GM19324 (cell line): ENCODE measurements at regions not wholly inside any gene's neighbourhood (a gene's known extent, or its start where the extent isn't known, plus 50 kb on each side); places are given as distances from the start of the nearest gene placed in this dataset.
"Not testable (repeated sequence)": the region's sequence is repeated elsewhere in the genome, so short reads cannot be mapped to it uniquely, and the experiment has no call there.

Experiments
- ATAC-seq: cut with Tn5 transposase; IDR thresholded peaks from one replicate; pipeline ENCODE4 v1.9.1; 2021; ENCODE audit warnings: mild to moderate bottlenecking, moderate library complexity; ENCODE audit not compliant: unreplicated experiment, low FRiP score

DNA sequence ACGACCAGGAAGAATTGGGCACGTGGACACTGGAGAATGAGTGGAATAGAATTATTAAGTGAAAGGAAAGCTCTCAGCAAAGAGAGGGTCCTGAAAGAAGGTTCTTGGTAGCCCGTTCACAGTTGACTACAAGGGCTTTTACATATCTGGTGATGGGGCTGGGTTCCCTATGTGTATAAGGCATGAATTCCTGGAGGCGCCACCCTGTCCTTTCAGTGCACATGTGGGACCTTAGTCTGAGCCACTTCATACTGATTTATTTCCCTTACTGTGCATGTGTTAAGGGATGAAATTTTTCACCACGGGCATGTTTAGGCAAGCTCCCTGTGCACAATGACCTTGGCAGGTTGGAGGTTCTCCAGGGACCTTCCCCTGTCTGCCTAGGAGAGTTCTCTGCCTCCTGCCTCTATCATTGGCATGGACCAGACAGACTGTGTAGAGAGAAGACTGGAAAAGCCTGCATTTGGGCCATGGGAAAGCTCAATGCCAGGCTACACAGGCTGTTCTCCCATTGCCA, 145.9 kb upstream of the ITGB1 start:
- ATAC-seq: no peak

DNA sequence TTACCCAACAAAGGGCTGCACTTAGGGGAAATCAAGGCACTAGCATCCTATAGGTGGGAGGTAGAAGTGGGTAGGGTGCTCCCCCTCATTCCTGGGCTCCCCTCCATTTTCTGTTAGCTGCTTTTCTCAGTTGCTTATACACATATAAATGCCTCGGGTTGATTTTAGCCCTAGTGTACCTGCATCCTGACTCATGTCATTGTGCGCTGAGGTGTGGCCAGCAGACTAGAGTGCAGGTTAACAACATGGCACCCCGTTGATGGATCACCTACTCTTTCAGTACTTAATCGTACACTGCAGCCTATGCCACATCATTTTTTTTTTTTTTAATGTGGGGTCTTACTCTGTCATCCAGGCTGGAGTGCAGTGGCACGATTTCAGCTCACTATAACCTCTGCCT, 144.0 kb upstream of the ITGB1 start:
- ATAC-seq: no peak

DNA sequence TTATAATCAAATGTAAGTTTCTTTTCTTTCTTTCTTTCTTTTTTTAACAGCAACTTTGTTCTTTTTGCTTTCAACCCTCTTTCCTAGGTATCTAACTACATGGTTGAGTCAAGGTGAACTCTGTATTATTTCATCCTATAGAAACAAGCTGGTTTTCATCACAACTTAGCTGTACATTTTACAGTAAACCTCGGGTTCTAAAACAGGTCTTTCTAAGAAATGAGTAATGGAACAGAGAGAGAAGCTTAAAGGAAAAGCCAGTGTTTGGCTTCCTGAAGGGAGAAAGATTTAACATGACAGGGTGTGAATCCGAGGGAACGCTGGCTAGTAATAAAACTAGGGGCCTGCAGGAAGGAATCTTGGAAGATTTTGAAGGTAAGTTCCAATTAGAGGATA, 143.4 kb upstream of the ITGB1 start:
- no peak for ATAC-seq

DNA sequence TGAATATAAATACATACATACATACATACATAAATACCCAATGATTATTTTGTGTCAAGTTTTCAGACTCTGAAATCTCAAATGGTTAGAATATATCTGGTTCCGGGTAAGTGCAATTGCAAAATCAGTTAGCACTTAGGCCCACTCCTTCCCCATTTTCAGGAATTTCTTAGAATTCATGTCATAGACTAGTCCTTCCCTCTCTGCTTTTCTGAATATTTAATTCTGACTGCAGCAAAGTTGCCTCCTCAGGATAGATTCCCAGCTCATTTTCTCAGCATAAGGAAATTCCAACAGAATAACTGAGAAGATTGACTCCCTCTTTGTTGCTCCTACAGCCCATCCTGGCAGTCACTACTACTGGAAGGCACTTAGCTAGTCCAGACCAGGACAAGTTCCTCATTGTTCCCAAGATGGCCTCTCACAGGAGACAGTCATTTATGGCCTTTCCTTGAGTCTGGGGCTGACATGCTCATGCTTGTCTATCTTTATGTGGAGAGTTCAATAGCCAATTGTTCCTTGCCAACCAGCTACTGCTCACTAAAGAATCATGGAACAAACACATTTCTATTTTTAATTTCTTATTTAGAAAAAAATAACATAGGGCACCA, 142.9 kb upstream of the ITGB1 start:
- ATAC-seq: no peak

DNA sequence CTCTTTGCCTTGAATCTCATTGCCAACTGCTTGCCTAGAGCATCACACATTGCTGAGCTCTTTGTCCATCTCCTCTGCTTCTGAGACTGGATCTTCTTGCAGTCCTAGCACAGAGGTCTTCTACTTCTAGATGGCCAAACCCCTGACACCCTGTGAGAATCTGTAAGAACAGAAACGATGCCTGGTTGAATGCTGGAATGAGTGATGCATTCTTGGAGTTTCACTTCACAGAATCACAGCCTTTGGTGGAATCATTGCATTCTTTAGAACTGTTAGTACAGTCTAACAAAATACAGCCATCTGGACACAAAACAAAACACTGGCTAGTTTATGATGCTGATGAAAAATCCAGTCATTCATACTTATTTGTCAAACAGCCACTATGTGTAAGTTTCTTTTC, 141.7 kb upstream of the ITGB1 start:
- no peak for ATAC-seq

DNA sequence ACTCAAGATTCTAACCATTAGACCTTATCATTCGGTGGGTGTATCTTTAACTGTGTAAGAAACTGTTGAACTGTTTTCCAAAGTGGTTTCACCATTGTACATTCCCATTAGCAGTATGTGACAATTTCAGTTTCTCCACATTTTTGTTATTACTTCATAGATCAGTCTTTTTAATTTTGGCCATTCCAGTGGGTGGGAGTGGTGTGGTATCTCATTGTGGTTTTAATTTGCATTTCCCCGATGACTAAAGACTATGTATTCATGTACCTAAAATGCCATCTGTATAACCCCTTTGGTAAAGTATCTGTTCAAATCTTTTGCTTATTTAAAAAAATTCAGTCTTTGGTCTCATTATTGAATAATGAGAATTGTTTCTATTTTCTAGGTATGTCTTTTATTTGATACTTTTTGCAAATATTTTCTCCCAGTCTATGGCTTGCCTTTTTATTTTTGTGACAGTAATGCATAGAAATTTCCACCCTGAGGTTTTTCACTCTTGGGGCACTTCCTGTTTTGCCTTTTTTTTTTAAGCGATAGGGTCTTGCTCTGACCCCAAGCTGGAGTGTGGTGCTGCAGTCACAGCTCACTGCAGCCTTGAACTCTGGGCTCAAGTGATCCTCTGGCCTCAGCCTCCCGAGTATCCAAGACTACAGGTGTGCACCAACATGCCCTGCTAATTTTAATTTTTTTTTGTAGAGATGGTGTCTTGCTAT, 141.1 kb upstream of the ITGB1 start:
- no peak for ATAC-seq

DNA sequence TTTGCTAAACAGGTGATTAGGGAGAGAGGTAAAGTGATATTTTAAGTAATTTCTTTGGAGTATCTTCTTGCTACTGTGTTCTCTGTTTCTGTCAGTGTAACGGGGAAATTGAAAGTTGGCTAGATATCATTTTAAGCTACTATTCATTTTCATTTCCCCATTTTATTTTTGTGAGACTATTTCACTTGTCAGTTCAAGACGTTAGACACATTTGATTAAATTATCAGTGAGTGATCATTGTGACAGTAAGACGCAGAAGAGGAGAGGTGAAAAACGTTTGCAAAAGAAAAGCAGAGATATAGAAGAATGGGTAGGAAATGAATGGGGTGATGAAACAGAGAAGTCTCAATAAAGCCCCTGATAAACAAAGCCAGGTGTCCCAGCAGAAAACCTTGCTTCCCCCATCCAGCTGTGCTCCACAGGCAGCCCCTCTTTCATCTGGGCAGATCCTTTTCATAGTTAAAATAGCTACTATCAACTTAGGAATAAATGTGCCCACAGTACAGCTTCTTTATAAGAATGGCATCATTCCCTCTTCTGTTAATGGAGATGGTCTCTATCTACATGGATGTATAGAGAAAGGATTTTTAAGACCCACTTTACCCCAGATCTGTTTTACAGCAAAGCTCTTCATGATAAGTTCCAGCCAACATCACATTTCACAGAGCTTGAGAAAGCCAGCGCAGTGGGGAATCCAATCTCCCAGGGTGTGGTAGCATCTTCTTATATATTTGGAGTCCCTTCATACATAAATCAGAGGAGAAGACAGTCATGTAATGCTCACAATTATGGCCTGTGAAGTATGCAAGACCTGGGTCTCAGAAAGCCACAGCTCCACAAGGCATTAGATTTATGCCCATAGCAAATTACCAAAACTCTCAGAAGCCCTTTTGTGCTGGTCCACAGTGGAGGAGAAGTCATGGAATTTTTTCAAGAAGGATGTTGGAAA, 138.1 kb upstream of the ITGB1 start:
- ATAC-seq: no peak

DNA sequence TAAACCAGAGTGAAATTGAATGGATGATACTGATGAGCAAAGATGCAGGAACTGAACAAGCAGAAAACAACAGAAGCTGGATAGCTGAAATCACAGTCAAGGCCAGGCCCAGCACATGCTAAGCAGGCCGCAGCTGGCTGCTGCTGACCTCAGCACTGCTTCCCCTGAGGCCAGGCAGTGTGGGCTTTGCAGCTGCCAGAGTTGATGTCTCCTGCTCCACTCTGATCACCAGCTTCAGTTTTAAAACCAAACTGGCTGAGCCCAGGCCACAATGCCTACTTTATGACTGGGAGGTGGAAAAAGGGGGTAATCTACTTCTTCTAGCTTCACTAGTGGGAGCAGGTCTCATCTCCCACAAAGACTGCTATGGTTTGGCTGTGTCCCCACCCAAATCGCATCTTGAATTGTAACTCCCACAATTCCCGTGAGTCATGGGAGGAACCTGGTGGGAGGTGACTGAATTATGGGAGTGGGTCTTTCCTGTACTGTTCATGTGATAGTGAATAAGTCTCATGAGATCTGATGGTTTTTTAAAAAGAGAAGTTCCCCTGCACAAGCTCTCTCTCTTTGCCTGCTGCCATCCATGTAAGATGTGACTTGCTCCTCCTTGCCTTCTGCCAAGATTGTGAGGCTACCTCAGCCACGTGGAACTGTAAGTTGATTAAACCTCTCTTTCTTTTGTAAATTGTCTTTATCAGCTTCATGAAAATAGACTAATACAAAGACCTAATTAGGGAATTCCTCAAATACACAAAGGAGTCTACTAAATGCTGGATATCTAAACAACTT, 136.4 kb upstream of the ITGB1 start:
- ATAC-seq: no peak

DNA sequence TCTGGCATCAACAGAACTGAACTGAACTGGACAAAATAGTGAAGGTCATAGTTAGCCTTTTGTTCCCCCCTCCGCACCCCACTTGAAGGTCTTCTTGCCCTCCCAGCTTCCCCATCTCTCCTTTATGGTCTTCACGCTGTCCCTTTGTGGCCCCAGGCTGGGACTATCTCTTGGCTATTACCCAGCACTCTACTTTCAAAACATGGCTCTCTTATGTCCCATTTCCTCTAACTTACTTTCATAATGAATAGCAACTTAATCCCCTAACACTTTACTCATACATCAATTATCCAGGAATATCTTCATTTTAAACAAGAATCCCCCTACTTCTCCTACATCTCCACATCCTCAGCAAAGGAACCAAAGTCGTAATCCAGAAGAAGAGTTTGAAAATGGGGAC, 135.3 kb upstream of the ITGB1 start:
- no peak for ATAC-seq

DNA sequence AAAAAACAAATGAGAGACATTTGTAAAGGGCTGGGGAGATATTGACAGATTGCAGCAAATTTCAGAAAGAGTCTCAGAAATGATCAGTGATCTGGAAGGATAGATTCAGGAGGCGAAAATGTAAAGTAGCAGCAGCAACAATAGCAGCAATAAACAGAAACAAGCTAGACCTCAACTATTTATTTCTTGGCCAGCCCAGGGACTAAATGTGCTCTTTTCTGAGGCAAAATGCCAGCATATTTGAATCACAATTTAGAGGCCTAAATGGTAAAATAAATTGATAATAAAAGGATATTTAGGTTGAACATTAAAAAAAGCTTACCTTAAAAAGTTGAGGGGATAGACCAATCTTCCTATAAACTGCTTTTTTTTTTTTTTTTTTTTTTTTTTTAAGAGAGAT, 134.6 kb upstream of the ITGB1 start:
- no peak for ATAC-seq

DNA sequence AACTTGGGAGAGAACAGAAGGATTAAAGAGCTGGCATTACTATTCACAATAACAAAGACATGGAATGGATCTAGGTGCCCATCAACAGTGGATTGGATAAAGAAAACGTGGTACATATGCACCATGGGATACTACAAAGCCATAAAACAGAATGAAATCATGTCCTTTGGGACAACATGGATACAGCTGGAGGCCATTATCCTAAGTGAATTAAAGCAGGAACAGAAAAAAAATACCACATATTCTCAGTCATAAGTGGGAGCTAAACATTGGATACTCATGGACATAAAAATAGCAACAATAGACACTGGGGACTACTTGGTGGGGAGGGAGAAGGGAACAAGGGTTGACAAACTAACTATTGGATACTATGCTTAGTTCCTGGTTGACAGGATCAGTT, 133.2 kb upstream of the ITGB1 start:
- no peak for ATAC-seq

DNA sequence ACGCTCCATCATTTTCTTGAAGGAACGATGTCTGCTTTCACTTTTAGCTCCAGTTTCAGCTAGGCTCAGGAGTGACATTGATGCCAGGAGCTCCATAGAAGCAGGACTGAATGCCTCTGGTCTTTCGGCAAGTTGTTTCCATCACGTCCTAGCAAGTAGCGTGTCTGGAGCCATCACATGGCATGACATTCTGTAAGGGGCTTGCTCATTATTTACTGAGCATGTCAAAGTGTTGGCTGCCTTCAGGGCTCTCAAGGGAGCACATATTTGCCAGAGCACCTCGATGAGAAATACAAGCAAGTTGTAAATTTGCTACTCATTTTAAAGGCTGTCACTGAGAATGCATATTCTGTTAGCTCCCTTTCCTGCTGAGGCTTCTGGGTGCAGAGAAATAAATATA, 131.0 kb upstream of the ITGB1 start:
- ATAC-seq: no peak

DNA sequence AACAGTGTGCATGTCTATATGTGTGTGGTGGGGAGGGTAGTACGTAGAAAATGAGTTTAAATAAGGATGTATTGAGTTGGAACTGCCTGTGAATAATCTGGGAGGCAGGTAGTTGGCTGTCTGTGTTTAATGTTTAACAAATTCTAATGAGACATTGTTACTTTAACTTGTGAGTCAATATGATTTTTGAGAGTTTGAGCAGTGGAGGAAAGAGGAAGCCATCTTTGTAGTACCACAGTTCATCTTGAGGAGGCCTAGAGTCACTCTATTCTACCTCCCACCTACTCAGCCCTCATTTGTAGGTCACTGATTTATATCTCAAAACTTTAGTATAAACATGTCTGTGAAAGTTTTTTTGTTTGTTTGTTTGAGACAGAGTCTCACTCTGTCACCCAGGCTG, 129.9 kb upstream of the ITGB1 start:
- ATAC-seq: no peak

DNA sequence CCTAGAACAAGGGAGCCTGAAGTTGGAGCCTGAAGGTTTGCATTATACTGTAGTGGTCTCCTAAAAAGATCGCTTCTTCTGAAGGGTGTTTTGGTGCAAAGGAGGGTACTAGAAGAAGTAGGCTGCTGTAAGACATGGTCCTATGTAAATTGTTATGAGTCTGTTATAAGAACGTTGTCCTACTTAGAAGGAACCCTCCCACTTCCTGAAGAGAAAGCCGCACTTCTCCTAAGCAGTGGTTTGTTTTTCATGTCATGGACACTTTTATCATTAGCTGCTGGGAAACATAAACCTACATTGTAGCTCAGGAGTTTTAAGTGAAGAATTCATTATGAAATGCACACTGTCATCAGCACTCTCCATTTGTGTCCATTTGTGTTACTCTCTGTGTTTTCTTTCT, 129.1 kb upstream of the ITGB1 start:
- no peak for ATAC-seq

DNA sequence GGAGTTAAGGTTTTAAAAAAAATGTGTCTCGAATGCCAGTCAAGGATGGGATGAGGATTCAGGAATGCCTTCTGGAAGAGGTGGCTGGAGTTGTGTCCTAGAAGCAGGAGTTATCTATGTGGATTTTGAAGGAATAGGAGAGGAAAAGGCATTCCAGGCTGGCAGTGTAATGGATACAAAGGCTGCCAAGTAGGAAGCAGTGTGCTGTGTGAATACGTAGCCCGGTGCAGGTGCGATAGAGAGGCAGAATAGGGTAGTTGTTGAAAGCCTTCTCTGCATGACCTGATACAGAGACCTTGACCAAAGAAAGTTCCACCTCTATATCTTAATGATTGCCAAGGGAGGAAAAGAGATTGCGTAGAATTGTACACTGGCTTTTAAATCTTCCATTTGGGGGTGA, 128.1 kb upstream of the ITGB1 start:
- no peak for ATAC-seq

DNA sequence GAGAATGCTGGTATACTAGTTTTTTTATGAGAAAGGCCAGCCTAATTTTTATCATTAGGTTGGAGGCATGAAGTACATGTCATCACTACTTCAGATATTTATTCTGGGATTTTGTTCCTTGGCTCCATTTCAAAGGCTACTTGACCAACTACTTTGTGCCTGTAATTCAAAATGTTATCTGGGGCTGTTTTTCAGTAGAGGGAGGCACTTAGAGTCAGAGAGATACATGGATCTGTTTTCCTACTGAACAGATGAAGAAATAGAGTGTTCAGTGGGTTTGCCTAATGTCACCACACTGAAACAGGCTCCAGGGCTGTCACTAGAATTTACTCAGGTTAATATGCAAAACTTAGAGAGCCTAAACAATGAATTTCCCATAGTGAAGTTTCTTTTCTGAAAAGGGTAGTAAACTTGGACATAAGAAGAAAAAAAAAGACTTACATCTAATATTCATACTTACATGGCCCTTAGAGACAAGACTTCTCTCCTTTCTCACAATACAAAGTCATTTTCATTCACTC, 127.3 kb upstream of the ITGB1 start:
- peak; percentile 58 for ATAC-seq

DNA sequence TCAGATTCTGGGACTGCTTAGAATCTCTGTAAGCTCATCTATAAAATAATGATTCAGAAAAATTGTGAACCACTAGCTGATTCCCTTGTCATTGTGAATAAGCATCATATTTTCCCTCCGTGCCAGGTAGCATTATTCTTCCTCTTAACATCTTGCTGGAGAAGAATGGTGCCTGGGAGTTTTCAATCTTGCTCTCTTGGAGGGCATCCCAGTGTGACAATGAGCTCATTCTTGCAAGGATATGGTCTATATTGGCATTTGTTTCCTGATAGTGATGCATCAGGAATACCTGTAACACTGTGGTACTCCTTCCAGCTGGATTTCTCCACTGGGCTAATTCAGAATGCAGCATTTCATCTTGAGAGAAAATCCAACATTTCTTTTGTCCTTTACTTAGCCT, 126.4 kb upstream of the ITGB1 start:
- no peak for ATAC-seq

DNA sequence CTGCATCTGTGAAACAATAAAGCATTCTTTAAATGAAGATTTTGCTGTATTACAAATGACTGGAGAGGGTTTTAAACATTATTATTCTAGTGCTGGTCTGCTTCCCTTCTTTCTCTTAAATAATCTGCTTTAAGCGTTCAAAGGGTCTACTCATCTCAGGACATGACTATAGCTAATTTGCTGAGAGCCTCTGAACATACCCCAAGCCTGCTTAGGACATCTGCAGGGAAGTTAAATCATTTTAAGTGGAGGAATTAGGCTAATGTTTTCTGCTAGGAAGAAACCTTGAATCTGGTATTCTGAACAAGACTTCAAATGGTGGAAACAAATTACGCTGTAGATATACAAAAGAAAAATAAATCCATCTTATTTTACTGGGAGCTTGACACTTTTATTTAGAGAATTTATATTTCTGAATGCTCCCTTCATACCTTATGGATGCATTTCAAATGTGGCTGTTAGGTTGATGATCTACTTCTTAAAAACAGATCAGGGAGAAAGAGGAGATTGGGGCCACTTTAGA, 124.4 kb upstream of the ITGB1 start:
- no peak for ATAC-seq

DNA sequence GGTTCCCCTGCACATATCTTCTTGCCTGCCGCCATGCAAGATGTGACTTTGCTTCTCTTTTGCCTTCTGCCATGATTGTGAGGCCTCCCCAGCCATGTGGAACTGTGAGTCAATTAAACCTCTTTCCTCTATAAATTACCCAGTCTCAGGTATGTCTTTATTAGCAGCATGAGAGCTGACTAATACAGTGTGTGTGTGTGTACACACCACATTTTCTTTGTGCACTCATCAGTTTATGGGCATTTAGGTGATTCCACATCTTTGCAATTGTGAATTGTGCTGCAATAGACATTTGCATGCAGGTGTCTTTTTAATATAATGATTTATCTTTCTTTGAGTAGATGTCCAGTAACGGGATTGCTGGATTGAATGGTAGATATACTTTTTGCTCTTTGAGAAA, 122.4 kb upstream of the ITGB1 start:
- not testable (repeated sequence) for ATAC-seq

DNA sequence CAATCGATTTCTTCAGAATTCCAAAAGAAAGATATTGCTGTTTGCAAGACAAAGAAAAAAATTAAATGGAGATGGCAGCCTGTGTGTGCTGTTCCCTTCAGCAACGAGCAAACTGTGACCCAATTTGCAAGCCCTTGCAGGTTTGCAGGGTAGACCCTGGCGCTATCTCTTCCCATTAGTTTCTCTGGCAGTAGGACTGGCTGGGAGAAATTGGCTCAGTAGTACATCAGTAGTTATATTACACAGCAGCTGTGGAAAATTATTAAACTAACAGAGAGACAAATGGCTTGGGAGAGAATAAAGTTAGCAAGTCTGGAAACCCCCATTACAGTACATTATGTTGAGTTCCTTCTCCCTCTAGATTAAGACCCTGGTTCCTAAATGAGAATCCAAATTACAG, 116.4 kb upstream of the ITGB1 start:
- no peak for ATAC-seq
